Stomach (tissue), 8 donors: ENCODE measurements at regions not wholly inside any gene's neighbourhood (a gene's known extent, or its start where the extent isn't known, plus 50 kb on each side); places are given as distances from the start of the nearest gene placed in this dataset.

Experiments used
- DNase-seq, 2 donors: peaks; one replicate each; pipeline versions ENCODE4 v3.0.0 to v3.0.0-alpha.2; 2013 to 2019
- H3K27ac ChIP-seq, 5 donors: fragments of 200-600 bp in 4 of 5; sonication (generic) in 4 of 5; one replicate each; pipeline ENCODE4 v1.5.1; 2013 to 2019; ENCODE audit warnings: mild to moderate bottlenecking in 1 of 5, moderate library complexity in 1 of 5
- H3K27me3 ChIP-seq, 3 donors: fragments of 200-600 bp; sonication (generic); one replicate each; pipeline ENCODE4 v1.5.1; 2017 to 2019; ENCODE audit warnings: mixed run types in 1 of 3
- H3K36me3 ChIP-seq, 4 donors: fragments of 200-600 bp; sonication (generic); 1 replicate in 3 of 4; 2 replicates in 1 of 4; pipeline ENCODE4 v1.5.1; 2016 to 2019
- H3K4me1 ChIP-seq, 4 donors: fragments of 200-600 bp; sonication (generic); one replicate each; pipeline ENCODE4 v1.5.1; 2016 to 2019
- H3K4me3 ChIP-seq, 4 donors: fragments of 200-600 bp; sonication (generic) in 3 of 4; one replicate each; pipeline ENCODE4 v1.5.1; 2016 to 2019; ENCODE audit warnings: mild to moderate bottlenecking in 1 of 4
- H3K9me3 ChIP-seq, 4 donors: fragments of 200-600 bp; sonication (generic); one replicate each; pipeline ENCODE4 v1.5.1; 2016 to 2019
- EP300 ChIP-seq: sonication (generic); formaldehyde crosslinking; IDR thresholded peaks from one replicate; pipeline ENCODE4 v1.6.1; 2017; ENCODE audit warnings: antibody characterized with exemption
- POLR2A ChIP-seq, 4 donors: fragments of 450-650 bp; IDR thresholded peaks; one replicate each; pipeline ENCODE4 v1.6.1; 2016; ENCODE audit warnings: antibody characterized with exemption in 4 of 4, control low read depth in 2 of 4, mild to moderate bottlenecking in 1 of 4, moderate library complexity in 1 of 4
- POLR2AphosphoS5 ChIP-seq, 3 donors: sonication (generic); formaldehyde crosslinking; IDR thresholded peaks; one replicate each; pipeline ENCODE4 v1.6.1; 2016; ENCODE audit warnings: antibody characterized with exemption in 3 of 3
- WGBS, 5 donors: extraction: QIAGEN DNeasy Blood & Tissue Kit in 3 of 5; methylation state at CpG; one replicate each; pipeline versions ENCODE4 v1.1.5 to v1.1.7; 2013 to 2018; 5-methylcytosine and 5-hydroxymethylcytosine counted together
- intact Hi-C: fragments of 100-400 bp; cut with DNase I; formaldehyde crosslinking; loops from one replicate; pipeline ENCODE4 v1.15.1; 2023; ENCODE audit warnings: low total_unique reads
- TF ChIP-seq, protein P1 (sequence below), 7 experiments: fragments of 450-650 bp in 4 of 7; fragments of 200-600 bp in 3 of 7; sonication (generic) in 3 of 7; IDR thresholded peaks; one replicate each; pipeline ENCODE4 v1.5.1; 2016 to 2019; ENCODE audit warnings: antibody characterized with exemption in 7 of 7, control low read depth in 2 of 7, mild to moderate bottlenecking in 1 of 7
- donor health status: healthy with polysubstance abuse.
- donor health status: Bipolar disorder and iron deficiency.
- donor health status: healthy.

- H3K27ac ChIP-seq: no peak overlapping the region
- TF ChIP-seq POLR2AphosphoS5 (IDR thresholded peaks at IDR 0.05): no peak
- TF ChIP-seq POLR2A (IDR thresholded peaks at IDR 0.05): no peak
- intact Hi-C loops: no loop called here
- 46 to 52% (median 49%) methylated on average over 5 of the region's 5 CpGs for WGBS, 5 donors
- peaks cover 0 to 4% (median 0%) of the 10 kb centered on the region in 4 donors for H3K9me3 ChIP-seq
- no peaks in the 10 kb centered on the region for H3K4me1 ChIP-seq
- H3K27me3 ChIP-seq: no peaks in the 10 kb centered on the region
- no peak for DNase-seq
- no peaks in the 10 kb centered on the region for H3K36me3 ChIP-seq
- no peak overlapping the region for H3K4me3 ChIP-seq
Measured at GRCh38 chr5:163978897-163979296, 473.5 kb downstream of the MAT2B start.

GRCh38 chr5:163988566-163988965, 483.1 kb downstream of the MAT2B start:
- intact Hi-C loops: no loop called here
- Histone ChIP-seq H3K36me3 (no peaks in the 10 kb centered on the region), H3K27ac (no peak overlapping the region), H3K4me3 (no peak overlapping the region), H3K27me3 (no peaks in the 10 kb centered on the region), H3K4me1 (no peaks in the 10 kb centered on the region), H3K9me3 (no peaks in the 10 kb centered on the region)
- TF ChIP-seq POLR2A (IDR thresholded peaks at IDR 0.05): no peak
- no peak for TF ChIP-seq EP300
- TF ChIP-seq, protein P1, sequence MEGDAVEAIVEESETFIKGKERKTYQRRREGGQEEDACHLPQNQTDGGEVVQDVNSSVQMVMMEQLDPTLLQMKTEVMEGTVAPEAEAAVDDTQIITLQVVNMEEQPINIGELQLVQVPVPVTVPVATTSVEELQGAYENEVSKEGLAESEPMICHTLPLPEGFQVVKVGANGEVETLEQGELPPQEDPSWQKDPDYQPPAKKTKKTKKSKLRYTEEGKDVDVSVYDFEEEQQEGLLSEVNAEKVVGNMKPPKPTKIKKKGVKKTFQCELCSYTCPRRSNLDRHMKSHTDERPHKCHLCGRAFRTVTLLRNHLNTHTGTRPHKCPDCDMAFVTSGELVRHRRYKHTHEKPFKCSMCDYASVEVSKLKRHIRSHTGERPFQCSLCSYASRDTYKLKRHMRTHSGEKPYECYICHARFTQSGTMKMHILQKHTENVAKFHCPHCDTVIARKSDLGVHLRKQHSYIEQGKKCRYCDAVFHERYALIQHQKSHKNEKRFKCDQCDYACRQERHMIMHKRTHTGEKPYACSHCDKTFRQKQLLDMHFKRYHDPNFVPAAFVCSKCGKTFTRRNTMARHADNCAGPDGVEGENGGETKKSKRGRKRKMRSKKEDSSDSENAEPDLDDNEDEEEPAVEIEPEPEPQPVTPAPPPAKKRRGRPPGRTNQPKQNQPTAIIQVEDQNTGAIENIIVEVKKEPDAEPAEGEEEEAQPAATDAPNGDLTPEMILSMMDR (IDR thresholded peaks at IDR 0.05): no peak
- TF ChIP-seq POLR2AphosphoS5 (IDR thresholded peaks at IDR 0.05): no peak
- WGBS, 5 donors: 19 to 36% (median 35%) methylated on average over 4 of the region's 4 CpGs
- no peak for DNase-seq

GRCh38 chr5:163993126-163993525, 487.7 kb downstream of the MAT2B start:
- Histone ChIP-seq H3K27me3 (no peaks in the 10 kb centered on the region), H3K36me3 (no peaks in the 10 kb centered on the region), H3K4me1 (no peaks in the 10 kb centered on the region), H3K27ac (no peak overlapping the region), H3K4me3 (no peak overlapping the region), H3K9me3 (no peaks in the 10 kb centered on the region)
- intact Hi-C loops: no loop called here
- no peak for DNase-seq
- 73 to 87% (median 77%) methylated on average over 5 to 6 of the region's 6 CpGs for WGBS, 5 donors
- TF ChIP-seq EP300 (no peak), POLR2A (IDR thresholded peaks at IDR 0.05) (no peak), POLR2AphosphoS5 (IDR thresholded peaks at IDR 0.05) (no peak)
- TF ChIP-seq, protein P1 (IDR thresholded peaks at IDR 0.05): no peak

DNA sequence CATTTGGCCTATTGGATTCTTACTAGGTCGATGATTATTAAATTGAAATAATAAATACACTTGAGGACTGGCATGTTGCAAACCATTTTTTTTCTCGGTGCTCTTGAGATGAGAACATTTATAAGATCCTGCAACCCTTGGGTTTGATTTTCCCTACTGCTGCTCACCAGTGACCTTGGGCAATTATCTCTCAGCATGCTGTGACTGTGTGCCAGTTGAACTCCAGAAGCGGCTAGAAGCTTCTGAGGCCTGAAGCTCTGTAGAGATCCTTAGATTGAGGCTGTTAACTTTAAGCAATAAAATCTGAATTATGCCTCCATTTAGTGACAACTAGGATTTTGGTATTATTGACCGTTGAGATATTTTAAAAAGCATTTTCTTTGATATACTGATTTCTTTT, 489.8 kb downstream of the MAT2B start:
- intact Hi-C loops: no loop called here
- Histone ChIP-seq H3K4me1 (no peaks in the 10 kb centered on the region), H3K27me3 (no peaks in the 10 kb centered on the region), H3K36me3 (no peaks in the 10 kb centered on the region), H3K9me3 (no peaks in the 10 kb centered on the region), H3K27ac (no peak overlapping the region), H3K4me3 (no peak overlapping the region)
- DNase-seq: no peak
- 82 to 85% (median 83%) methylated on average over 4 of the region's 4 CpGs for WGBS, 5 donors
- TF ChIP-seq POLR2A (IDR thresholded peaks at IDR 0.05): no peak
- TF ChIP-seq, protein P1 (IDR thresholded peaks at IDR 0.05): no peak
- TF ChIP-seq EP300: no peak
- TF ChIP-seq POLR2AphosphoS5 (IDR thresholded peaks at IDR 0.05): no peak

DNA sequence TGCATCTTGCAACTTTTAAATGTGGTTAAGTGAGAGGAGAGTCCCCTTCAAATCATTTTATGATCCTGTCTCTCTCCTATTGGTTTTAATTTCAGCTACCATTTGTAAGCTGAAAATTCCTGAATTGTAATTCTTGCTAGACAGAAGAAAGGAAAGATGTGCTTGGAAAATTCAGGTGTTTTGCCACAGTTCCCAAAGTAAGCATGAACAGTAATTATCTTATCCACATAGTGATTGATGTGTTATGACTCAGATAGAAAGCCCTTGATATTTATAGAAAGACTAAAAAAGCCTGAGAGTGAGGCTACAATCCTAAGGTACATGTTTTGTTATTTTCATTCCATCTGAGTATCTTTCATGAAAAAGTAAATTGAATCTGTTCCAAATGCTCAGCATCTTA, 492.5 kb downstream of the MAT2B start:
- no peak for DNase-seq
- intact Hi-C loops: no loop called here
- Histone ChIP-seq H3K27ac (no peak overlapping the region), H3K4me3 (no peak overlapping the region), H3K36me3 (no peaks in the 10 kb centered on the region), H3K4me1 (no peaks in the 10 kb centered on the region), H3K27me3 (no peaks in the 10 kb centered on the region), H3K9me3 (no peaks in the 10 kb centered on the region)
- TF ChIP-seq EP300: no peak
- TF ChIP-seq POLR2A (IDR thresholded peaks at IDR 0.05): no peak
- no peak for TF ChIP-seq POLR2AphosphoS5 (IDR thresholded peaks at IDR 0.05)
- TF ChIP-seq, protein P1 (IDR thresholded peaks at IDR 0.05): no peak
